Gastrocnemius medialis (tissue), 4 donors: ENCODE measurements at regions not wholly inside any gene's neighbourhood (a gene's known extent, or its start where the extent isn't known, plus 50 kb on each side); places are given as distances from the start of the nearest gene placed in this dataset.

Source experiments
- ATAC-seq, 2 donors: fragments of 150-250 bp; one replicate each; pipeline ENCODE4 v1.9.1; 2016
- DNase-seq, 2 donors: peaks; one replicate each; pipeline ENCODE4 v3.0.0-alpha.2; 2019
- H3K27ac ChIP-seq, 4 donors: fragments of 200-600 bp; sonication (generic); 1 replicate in 1 of 4; 2 replicates in 3 of 4; pipeline ENCODE4 v1.5.1; 2016 to 2018; ENCODE audit warnings: mild to moderate bottlenecking in 2 of 4, moderate library complexity in 1 of 4
- H3K27me3 ChIP-seq, 3 donors: fragments of 200-600 bp; sonication (generic) in 2 of 3; 1 replicate in 1 of 3; 2 replicates in 2 of 3; pipeline versions ENCODE4 v1.5.1 to v1.6.0; 2016 to 2019; ENCODE audit warnings: mild to moderate bottlenecking in 1 of 3, moderate library complexity in 1 of 3
- H3K36me3 ChIP-seq, 2 donors: fragments of 200-600 bp; sonication (generic) in 1 of 2; one replicate each; pipeline ENCODE4 v1.5.1; 2017 to 2018
- H3K4me1 ChIP-seq, 2 donors: fragments of 200-600 bp; sonication (generic) in 1 of 2; one replicate each; pipeline ENCODE4 v1.5.1; 2016 to 2017; ENCODE audit warnings: mild to moderate bottlenecking in 2 of 2
- H3K4me3 ChIP-seq, 4 donors: fragments of 200-600 bp; sonication (generic) in 3 of 4; 1 replicate in 1 of 4; 2 replicates in 3 of 4; pipeline ENCODE4 v1.5.1; 2016 to 2019; ENCODE audit warnings: mild to moderate bottlenecking in 2 of 4
- H3K9me3 ChIP-seq, 3 donors: fragments of 200-600 bp; sonication (generic) in 2 of 3; 1 replicate in 1 of 3; 2 replicates in 2 of 3; pipeline ENCODE4 v1.5.1; 2016 to 2019
- POLR2A ChIP-seq, 2 donors: fragments of 450-650 bp; IDR thresholded peaks; one replicate each; pipeline ENCODE4 v1.6.1; 2017; ENCODE audit warnings: antibody characterized with exemption in 2 of 2, mild to moderate bottlenecking in 2 of 2, moderate library complexity in 2 of 2
- in situ Hi-C, 4 donors: fragments of 200-750 bp; cut with MboI; loops; one replicate each; pipeline versions ENCODE4 v1.15.0 to v1.8.0; 2017; ENCODE audit warnings: low sequenced_read_pairs in 4 of 4
- intact Hi-C: fragments of 100-400 bp; cut with DNase I; formaldehyde crosslinking; loops from one replicate; pipeline ENCODE4 v1.15.1; 2023; ENCODE audit warnings: low total_unique reads
- TF ChIP-seq, protein P1 (sequence below), 5 experiments: fragments of 450-650 bp in 3 of 5; fragments of 200-600 bp in 2 of 5; sonication (generic) in 2 of 5; IDR thresholded peaks in 4 of 5; conservative IDR thresholded peaks in 1 of 5; 1 replicate in 4 of 5; 2 replicates in 1 of 5; pipeline ENCODE4 v1.5.1; 2016 to 2019; ENCODE audit warnings: antibody characterized with exemption in 5 of 5, mild to moderate bottlenecking in 3 of 5, moderate library complexity in 3 of 5

DNA sequence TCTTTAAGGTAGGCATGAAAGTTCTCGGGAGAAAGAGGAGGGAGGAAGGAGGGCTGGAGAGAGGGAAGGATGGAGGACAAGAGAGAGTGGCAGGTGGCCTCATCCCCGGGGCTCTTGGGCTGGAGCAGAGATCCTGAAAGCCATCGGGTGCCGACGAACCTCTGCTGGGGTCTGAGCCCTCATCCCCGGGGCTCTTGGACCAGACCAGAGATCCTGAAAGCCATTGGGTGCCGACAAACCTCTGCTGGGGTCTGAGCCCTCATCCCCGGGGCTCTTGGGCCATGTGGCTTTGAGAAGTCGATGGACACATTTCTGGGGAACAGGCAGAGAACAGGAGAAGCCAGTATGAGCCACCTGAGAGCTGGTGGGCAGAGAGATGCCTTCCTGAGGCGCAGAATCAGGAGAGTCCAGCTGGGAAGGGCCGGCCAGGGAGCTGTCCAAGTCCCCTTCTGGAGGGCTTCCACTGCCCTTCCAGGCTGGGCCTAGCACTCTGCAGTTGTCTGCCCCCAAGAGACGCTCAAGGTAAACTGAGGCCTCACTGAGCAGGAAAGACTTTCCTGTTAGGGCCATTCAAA, 1398.1 kb downstream of the BRD1 start:
- ATAC-seq (no peak), DNase-seq (no peak)
- H3K27me3 ChIP-seq, result no peaks in the 10 kb centered on the region
- no peak overlapping the region for H3K27ac ChIP-seq
- no peaks in the 10 kb centered on the region for H3K36me3 ChIP-seq
- H3K9me3 ChIP-seq, result no peaks in the 10 kb centered on the region
- no peak overlapping the region for H3K4me3 ChIP-seq
- H3K4me1 ChIP-seq, result no peaks in the 10 kb centered on the region
- TF ChIP-seq, protein P1, sequence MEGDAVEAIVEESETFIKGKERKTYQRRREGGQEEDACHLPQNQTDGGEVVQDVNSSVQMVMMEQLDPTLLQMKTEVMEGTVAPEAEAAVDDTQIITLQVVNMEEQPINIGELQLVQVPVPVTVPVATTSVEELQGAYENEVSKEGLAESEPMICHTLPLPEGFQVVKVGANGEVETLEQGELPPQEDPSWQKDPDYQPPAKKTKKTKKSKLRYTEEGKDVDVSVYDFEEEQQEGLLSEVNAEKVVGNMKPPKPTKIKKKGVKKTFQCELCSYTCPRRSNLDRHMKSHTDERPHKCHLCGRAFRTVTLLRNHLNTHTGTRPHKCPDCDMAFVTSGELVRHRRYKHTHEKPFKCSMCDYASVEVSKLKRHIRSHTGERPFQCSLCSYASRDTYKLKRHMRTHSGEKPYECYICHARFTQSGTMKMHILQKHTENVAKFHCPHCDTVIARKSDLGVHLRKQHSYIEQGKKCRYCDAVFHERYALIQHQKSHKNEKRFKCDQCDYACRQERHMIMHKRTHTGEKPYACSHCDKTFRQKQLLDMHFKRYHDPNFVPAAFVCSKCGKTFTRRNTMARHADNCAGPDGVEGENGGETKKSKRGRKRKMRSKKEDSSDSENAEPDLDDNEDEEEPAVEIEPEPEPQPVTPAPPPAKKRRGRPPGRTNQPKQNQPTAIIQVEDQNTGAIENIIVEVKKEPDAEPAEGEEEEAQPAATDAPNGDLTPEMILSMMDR (IDR thresholded peaks at IDR 0.05 in 4 of 5, conservative IDR thresholded peaks at IDR 0.05 in 1 of 5), result no peak
- no peak for TF ChIP-seq POLR2A (IDR thresholded peaks at IDR 0.05)
- intact Hi-C loops (no loop called here), in situ Hi-C loops (no loop called here)

DNA sequence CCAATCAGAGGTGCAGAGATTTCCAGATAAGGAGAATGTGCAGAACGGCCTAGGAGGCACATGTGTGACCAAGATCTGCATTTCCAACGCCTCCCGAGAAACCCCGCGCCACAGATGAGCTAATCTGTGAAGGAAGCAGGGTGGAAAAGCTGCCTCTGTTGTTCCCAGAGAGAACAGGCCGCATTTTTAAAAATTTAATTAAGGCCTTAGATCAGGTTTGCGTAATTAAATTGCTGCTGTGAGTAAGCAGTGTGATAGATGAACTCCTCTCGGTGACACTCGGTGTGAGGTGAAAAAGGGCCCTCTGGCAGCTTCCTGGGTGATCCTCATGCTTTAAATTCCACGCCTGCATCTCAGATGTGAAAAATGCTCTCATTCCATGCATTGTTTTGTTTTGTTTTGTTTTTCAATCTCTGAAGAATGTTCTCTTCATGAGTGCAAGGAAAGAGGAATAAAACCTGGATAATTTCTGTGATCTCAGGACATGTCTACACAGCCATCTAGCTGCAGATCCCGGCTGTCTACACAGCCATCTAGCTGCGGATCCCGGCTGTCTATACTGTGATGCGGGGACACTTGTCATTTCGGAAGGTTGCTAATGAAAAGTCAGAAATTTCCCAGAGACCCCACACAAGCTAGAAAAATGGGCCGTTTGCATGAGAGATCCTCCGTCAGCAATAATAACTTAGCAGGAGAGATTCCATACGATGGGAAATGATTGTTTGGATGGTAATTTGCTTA, 1398.9 kb downstream of the BRD1 start:
- Histone ChIP-seq H3K4me1 (no peaks in the 10 kb centered on the region), H3K36me3 (no peaks in the 10 kb centered on the region), H3K9me3 (no peaks in the 10 kb centered on the region), H3K27me3 (no peaks in the 10 kb centered on the region), H3K27ac (no peak overlapping the region), H3K4me3 (no peak overlapping the region)
- ATAC-seq (no peak), DNase-seq (no peak)
- TF ChIP-seq, protein P1 (IDR thresholded peaks at IDR 0.05 in 4 of 5, conservative IDR thresholded peaks at IDR 0.05 in 1 of 5), result no peak
- in situ Hi-C loops, result no loop called here
- intact Hi-C loops, result no loop called here

DNA sequence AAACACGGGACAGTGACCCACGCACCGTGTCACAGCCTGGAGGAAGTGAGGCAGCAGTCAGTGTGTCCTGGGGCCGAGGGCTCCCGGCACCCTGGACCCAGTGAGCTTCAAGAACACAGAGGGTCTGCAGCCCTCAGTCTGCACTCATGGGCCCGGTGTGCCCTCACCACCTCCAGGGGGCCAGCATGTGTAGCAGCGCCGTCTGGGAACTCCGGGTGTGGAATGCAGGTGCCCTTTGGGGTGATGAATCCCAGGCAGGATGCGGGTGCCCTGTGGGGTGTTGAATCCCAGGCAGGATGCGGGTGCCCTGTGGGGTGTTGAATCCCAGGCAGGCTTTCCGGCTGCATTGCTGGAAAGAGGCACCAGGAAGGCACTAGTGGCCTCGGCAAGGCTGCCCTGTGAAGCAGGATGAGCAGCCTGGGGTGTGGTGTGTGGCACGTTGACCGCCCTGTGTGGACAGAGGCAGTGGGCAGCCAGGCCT, 1399.9 kb downstream of the BRD1 start:
- in situ Hi-C loops (no loop called here), intact Hi-C loops (no loop called here)
- H3K27ac ChIP-seq, result no peak overlapping the region
- no peaks in the 10 kb centered on the region for H3K36me3 ChIP-seq
- H3K4me3 ChIP-seq, result no peak overlapping the region
- H3K27me3 ChIP-seq, result no peaks in the 10 kb centered on the region
- no peak for DNase-seq
- H3K9me3 ChIP-seq, result no peaks in the 10 kb centered on the region
- H3K4me1 ChIP-seq, result no peaks in the 10 kb centered on the region
- TF ChIP-seq POLR2A (IDR thresholded peaks at IDR 0.05), result no peak
- TF ChIP-seq, protein P1 (IDR thresholded peaks at IDR 0.05 in 4 of 5, conservative IDR thresholded peaks at IDR 0.05 in 1 of 5), result no peak
- ATAC-seq, result no peak

DNA sequence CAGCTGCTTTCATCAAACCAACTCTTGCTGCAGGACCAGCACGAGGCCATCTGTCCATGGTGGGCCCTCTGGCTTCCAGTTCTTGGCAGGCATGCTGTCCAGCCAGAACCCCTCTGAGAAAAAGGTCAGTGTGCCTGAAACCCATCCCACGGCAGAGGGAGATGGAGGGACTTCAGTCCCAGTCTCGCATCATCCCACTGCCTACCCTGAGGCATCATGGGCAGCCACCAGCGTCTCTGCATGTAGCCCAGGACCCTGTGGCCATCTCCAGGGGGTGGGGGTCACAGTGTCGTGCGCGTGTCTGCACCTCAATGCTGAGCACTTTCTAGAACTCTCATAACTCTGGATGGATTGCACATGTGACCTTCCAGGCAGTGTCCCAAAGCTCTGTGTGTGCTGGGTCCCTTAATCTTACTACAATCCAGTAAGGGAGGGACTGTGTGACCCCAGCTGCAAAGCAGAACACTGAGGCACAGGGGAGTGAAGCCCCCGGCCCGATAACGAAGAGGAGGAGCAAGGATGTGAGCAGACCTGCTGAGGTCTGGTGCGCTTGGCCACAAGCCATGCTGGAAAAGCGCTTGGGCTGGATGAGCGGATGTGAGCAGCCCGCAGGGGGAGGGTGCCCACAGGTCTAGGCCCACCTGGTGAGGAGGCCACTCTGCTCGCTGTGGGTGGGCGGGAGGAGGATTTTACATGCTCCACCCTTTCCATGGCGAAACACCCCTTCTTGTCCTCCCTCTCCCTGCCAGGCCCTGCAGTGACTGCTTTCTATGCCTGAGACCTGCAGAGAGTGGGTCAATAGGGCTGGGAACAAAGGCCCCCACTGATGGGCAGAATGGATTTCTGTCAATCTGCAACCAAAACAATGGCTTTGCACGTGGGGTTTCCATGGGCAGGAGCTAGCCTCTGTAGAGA, 1401.0 kb downstream of the BRD1 start:
- Histone ChIP-seq H3K27me3 (no peaks in the 10 kb centered on the region), H3K36me3 (no peaks in the 10 kb centered on the region), H3K9me3 (no peaks in the 10 kb centered on the region), H3K4me1 (no peaks in the 10 kb centered on the region), H3K27ac (no peak overlapping the region), H3K4me3 (no peak overlapping the region)
- intact Hi-C loops (no loop called here), in situ Hi-C loops (no loop called here)
- ATAC-seq (no peak), DNase-seq (no peak)
- no peak for TF ChIP-seq POLR2A (IDR thresholded peaks at IDR 0.05)
- TF ChIP-seq, protein P1 (IDR thresholded peaks at IDR 0.05 in 4 of 5, conservative IDR thresholded peaks at IDR 0.05 in 1 of 5), result no peak
